Mesothelial cell of epicardium (in vitro differentiated cells): ENCODE measurements at regions not wholly inside any gene's neighbourhood (a gene's known extent, or its start where the extent isn't known, plus 50 kb on each side); places are given as distances from the start of the nearest gene placed in this dataset.

Experiments
- DNase-seq, 2 experiments: peaks; one replicate each; pipeline ENCODE4 v3.0.0; 2021; ENCODE audit warnings: low spot score in 2 of 2; ENCODE audit not compliant: unreplicated experiment in 2 of 2
- H3K27ac Mint-ChIP-seq: 2 replicates; pipeline ENCODE4 v1.8.0; 2021; ENCODE audit warnings: mixed read lengths
- H3K27me3 Mint-ChIP-seq: 2 replicates; pipeline ENCODE4 v1.8.0; 2021; ENCODE audit warnings: low read depth, mixed read lengths
- H3K36me3 Mint-ChIP-seq: 2 replicates; pipeline ENCODE4 v1.8.0; 2021; ENCODE audit warnings: mixed read lengths
- H3K4me1 Mint-ChIP-seq: 2 replicates; pipeline ENCODE4 v1.8.0; 2021; ENCODE audit warnings: mixed read lengths
- H3K4me3 Mint-ChIP-seq: 2 replicates; pipeline ENCODE4 v1.8.0; 2021; ENCODE audit warnings: mild to moderate bottlenecking, moderate library complexity, mixed read lengths
- H3K9me3 Mint-ChIP-seq: 2 replicates; pipeline ENCODE4 v1.8.0; 2021; ENCODE audit warnings: mixed read lengths
- CTCF ChIP-seq: fragments of 200-600 bp; sonication (generic); IDR thresholded peaks from one replicate; pipeline ENCODE4 v1.5.0; 2021; ENCODE audit warnings: antibody characterized with exemption; ENCODE audit not compliant: unreplicated experiment

DNA sequence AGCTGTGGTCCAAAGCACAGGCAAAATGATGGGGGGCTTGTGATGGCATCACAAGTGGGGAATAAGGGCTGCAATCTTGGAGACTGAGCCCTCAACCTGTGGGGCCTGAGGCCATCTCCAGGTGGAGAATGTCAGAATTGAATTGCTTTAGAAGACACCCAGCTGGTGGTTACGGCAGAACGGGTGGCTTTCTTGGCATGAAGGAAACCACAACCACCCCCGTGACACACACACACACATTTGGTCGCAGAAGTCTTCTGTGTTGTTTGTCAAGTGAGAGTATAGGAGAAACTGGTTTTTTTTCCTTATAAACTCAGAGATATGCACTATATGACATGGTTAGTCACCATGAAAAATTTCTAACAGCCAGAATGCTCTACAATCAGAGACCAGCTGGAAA lies 139.5 kb upstream of the CDH4 start:
- Mint-ChIP-seq H3K4me1 (no peaks in the 10 kb centered on the region), H3K9me3 (no peaks in the 10 kb centered on the region), H3K27ac (no peak overlapping the region), H3K36me3 (no peaks in the 10 kb centered on the region), H3K4me3 (no peak overlapping the region), H3K27me3 (peaks cover 25% of the 10 kb centered on the region)
- TF ChIP-seq CTCF = no peak
- no peak for DNase-seq

DNA sequence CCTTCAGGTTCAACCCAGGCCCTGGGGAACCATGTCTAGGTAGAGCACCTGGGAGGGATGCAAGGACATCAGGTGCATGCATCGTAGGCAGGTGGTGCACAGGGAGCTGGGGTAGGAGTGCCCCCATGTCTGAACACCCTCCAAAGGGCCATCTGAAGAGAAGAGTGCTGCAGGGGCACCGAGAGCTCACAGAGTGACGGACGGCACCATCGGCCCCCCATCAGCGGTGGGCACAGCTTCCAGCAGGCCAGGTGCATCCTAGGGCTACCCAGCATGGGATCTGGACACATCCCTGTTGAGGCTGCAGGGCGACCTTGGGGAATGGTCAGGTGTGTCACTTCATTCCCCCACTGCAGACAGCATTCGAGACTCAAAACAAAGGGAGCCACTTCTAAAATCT lies 138.3 kb upstream of the CDH4 start:
- H3K36me3 Mint-ChIP-seq = no peaks in the 10 kb centered on the region
- H3K27me3 Mint-ChIP-seq = peaks cover 34% of the 10 kb centered on the region
- no peak for TF ChIP-seq CTCF
- H3K4me3 Mint-ChIP-seq = no peak overlapping the region
- no peaks in the 10 kb centered on the region for H3K4me1 Mint-ChIP-seq
- H3K9me3 Mint-ChIP-seq = no peaks in the 10 kb centered on the region
- no peak overlapping the region for H3K27ac Mint-ChIP-seq
- DNase-seq = no peak

DNA sequence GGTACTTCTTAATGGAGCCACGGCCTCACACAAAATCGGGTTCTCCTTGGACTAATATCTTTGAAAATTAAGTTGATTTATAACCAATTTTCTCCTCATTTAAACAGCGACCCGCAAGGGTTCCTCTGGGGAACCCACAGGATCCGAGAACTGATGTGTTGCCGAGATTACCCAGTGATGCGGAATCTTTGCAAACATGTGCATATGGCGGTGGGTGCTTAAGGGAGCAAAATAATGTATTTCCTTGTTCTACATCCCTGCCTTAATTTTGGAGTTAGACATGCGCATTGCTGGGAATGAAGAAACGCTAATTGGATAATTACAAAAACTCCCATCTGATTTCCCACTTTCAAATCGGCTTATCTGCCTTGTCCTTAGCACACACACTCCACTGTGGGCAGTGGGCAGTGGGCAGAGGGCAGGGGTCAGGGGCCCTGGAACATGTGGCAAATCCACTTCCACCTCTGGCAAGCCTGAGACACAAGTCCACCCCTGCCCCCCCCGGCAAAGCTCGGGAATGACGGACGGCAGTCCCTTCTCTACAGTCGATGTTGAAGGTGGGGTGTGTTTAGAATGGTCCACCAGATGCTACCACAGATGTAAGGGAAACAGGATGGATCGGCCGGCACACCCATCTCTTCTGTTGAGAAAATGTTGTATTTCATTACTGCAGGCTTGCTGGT lies 137.4 kb upstream of the CDH4 start:
- H3K27me3 Mint-ChIP-seq = peaks cover 43% of the 10 kb centered on the region

DNA sequence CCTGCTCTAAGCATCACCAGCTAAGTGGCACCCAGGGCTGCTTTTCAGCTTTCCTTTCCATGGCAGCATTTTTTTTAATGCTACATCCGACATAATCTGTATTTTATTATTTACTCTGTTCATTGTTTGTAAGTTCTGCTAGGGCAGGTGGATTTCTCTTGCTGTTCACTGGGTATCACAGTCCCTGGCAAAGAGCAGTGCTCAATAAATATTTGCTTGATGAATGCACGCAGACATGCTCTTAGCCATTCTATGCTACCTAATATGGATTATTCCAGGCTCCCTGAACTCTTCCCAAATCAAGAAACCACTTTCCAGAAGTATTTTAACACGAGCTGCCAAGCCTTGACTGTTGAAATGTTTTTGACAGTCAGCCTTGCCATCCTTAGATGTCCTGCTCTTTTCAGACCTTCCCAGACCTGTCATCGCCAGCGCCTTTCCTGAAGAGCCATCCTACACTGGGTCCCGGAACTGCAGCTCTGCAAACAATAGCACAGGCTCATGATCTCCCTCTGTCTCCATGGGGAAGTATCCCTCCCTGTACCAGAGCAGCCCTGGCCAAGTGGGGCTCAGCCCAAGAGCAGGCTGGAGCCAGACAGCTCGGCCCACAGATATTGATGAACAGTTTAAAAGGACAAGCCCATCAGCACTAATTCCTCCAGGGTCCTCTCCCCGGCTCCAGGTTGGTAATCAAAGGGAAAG lies 136.5 kb upstream of the CDH4 start:
- TF ChIP-seq CTCF = no peak
- Mint-ChIP-seq H3K4me1 (peaks cover 1% of the 10 kb centered on the region), H3K27ac (no peak overlapping the region), H3K36me3 (no peaks in the 10 kb centered on the region), H3K4me3 (no peak overlapping the region), H3K9me3 (no peaks in the 10 kb centered on the region), H3K27me3 (peaks cover 49% of the 10 kb centered on the region)
- DNase-seq = no peak

More for the DNA sequence above, 137.4 kb upstream of the CDH4 start:
- Mint-ChIP-seq H3K9me3 (no peaks in the 10 kb centered on the region), H3K27ac (no peak overlapping the region), H3K4me3 (no peak overlapping the region), H3K36me3 (no peaks in the 10 kb centered on the region), H3K4me1 (no peaks in the 10 kb centered on the region)
- no peak for DNase-seq
- TF ChIP-seq CTCF = no peak

GRCh38 chr20:61117725-61118124 lies 134.3 kb upstream of the CDH4 start:
- Mint-ChIP-seq H3K27ac (no peak overlapping the region), H3K36me3 (no peaks in the 10 kb centered on the region), H3K27me3 (peaks cover 50% of the 10 kb centered on the region), H3K9me3 (no peaks in the 10 kb centered on the region), H3K4me1 (peaks cover 2% of the 10 kb centered on the region), H3K4me3 (no peak overlapping the region)
- TF ChIP-seq CTCF = no peak
- no peak for DNase-seq
